GM19099 (cell line): ENCODE measurements at regions not wholly inside any gene's neighbourhood (a gene's known extent, or its start where the extent isn't known, plus 50 kb on each side); places are given as distances from the start of the nearest gene placed in this dataset.

Source experiments
- POLR2A ChIP-seq: IDR thresholded peaks from 3 replicates; pipeline ENCODE4 v1.6.1; 2011; ENCODE audit warnings: low read depth; ENCODE audit not compliant: insufficient read length; ENCODE audit errors: extremely low read depth

DNA sequence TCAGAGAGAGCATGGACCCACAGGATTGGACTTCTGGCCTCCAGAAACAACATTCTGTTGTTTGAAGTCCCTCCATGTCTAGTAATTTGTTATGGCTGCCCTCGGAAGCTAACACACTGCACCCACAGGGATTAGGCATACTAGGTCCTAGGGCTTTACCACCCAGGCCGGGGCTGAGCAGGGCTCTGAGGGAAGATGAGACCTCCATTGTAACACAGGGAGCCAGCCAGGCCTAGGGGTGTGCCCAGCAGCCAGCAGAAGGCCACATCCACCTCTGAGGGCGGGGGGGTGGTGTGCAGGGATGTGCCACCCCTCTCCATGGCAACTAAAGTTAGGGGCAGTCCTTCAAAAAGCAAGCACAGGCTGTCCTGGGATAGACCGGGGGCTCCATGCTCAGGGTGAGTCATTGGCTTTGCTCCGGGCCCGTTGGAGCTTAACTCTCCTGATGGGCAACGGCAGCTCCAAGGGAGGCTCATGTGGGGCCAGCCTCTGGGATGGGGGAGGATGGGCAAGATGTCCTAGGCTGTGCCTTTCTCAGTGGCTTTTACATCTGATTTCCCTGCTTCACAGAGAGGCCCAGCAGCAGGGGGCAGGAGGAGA, 96.6 kb upstream of the GPR26 start:
- no peak for TF ChIP-seq POLR2A

DNA sequence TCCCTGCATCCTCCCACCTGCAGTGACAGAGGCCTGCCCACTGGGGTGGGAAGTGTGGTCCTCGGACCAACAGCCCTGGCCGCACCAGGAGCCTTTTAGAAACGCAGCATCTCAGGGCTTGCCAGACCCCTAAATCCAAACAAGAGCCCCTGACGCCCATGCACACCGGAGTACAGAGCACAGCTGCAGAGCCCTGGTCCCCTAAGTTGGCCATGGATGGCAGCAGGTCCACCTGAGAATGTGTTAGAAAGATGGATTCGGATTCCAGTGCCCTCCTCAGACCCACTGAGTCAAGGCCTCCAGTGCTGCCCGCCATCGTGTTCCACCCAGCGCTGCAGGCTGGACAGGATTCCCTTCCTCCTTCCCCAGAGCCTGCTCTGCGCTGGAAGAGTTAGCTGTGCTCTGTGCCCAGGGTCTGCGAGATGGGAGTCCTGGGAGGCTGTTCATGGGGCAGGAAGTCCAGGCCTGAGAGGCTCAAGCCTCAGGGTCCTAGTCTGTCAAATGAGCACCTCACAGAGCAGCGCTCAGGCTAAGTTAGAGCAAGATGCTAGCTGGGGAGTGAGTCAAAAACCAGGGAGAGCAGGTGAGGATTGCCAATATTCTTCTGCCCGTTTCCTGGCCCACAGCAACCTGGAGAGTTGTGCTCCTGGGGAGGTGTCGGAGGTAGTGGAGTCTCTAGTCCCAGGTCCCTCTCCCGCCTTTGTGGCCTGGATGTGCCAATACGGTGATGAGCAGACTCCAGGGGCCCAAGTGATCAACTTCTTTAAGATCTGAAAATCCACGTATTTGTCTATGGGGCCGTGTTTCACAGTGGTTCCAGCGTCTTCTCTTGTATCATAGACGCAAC, 95.9 kb upstream of the GPR26 start:
- TF ChIP-seq POLR2A: no peak

DNA sequence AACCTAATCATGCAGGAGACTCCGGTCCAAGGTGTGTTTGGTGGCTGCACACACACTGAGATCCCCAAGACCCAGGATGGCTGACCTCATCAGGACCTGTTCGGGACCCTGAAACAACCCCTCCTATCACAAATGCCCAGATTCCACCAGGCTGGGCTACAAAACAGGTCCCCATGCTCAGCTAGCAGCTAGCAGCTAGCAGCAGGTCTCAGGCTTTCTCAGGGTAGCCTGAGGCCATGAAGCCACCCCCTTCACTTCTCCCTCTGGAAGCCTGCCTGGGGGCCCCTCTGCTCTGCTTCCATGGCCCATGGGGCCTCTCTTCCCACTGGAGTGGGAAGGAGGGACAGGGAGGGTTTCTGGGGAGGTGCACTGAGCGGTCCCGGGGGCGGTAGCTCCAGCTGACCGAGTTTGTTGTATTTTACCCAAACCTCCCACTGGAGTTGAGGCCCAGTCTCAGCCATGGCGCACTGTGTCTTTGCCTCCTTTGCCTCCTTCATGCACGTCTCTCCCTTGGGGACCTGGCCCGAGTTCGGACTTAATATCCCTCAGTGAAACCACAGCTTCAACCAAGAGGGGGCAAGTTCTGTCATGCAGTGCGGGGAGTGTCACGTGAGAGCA, 95.1 kb upstream of the GPR26 start:
- no peak for TF ChIP-seq POLR2A

DNA sequence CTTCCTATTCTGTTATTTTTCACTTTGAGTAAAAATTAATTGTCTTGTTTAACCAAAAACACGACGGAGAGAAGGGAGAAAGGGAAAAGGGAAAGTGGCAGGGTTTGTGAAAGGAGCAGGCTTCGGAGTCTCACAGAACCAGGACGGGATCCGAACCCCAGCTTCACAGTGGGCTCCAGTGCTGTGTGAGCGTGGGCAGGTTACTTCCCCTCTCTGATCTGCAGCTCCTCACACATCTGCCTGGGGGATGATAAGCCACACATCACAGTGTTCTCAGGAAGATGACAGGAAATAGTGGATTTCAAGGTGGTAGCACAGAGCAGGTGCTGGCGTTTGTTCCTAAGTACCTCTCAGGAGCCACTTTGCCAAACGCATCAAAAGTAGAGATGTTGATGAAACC, 94.2 kb upstream of the GPR26 start:
- no peak for TF ChIP-seq POLR2A

DNA sequence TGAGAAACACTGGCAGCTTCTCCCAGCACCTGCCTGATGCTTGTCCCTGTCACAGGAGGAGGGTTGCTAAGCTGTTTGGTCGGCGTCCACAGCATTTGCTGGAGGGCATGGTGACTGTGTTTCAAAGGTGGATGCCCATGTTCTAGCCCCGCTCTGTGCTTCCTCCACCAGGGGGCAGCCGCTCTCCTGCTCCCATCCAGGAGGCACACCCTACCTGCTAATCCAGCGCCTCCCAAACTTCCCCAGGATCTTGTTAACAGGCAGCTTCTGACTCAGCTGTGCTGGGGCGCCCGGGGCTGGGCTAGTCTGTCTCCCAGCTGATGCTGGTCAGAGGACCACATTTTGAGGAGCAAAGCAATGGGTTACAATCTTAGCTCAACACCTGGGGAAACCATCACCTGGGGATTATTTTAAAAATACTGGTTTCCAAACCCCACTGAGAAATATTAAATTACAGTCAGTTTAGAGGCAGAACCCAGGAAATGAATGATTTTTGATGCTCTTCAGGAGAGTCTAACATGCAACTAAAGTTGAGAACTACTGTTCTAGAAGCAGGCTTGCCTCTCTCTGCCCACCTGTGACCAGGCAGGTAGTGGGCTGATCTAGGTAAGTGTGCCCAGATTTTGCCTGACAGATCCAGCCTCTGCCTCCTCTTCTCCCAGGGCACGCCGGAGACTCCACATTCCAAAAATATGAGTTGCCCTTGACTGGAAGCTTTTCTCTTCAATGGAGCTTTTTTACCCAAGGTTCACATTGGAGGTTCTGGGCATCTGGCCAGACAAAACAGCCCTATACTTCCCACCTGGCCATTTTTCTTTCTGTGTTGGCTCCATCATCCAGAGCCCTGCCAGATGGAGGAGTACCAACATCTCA, 92.7 kb upstream of the GPR26 start:
- TF ChIP-seq POLR2A: no peak

DNA sequence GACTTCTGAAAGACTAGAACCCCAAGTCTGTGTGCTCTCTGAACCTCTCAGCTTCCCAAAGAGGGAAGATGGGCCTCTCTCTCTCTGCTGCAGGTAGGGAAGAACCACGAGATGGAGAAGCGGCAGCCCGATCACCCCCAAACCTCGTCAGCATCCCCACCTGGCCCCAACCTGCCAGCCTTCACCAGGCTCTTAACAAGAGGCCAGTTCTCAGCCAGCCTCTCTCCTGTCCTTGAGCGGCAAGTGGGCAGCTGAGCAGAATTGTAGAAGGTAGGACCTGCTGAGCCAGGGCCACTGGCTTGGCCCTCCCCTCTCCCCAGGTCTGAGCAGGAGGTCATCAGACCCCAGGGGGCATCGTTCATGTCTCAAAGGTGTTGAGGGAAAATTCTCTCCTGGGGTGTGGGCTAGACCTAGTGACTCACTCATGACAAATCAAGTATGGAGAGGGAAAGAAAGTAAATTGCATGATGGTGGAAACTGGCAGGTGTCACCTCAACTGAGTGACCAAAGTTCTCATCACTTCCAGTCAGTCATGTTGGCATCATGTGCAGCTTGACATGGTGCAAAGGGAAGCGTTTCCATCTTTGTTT, 92.0 kb upstream of the GPR26 start:
- TF ChIP-seq POLR2A: no peak

DNA sequence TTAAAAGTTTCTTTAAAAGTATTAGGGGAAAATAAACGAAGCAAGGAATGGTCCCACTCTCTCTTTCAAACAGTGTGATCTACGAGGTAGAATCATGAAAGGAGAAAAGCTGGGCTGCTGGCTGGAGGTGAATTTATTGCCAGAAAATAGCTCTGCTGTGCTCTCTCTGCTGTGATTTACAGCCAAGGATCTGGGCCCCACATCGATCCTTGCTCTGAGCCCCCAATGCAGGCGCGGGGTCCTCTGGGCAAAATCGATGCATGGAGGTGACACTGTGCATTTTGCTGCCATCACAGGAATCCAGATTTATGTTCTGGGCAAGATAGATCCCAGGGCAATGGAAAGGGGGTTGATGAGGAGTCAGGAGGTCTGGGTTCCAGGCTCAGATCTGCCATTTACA, 91.0 kb upstream of the GPR26 start:
- no peak for TF ChIP-seq POLR2A

DNA sequence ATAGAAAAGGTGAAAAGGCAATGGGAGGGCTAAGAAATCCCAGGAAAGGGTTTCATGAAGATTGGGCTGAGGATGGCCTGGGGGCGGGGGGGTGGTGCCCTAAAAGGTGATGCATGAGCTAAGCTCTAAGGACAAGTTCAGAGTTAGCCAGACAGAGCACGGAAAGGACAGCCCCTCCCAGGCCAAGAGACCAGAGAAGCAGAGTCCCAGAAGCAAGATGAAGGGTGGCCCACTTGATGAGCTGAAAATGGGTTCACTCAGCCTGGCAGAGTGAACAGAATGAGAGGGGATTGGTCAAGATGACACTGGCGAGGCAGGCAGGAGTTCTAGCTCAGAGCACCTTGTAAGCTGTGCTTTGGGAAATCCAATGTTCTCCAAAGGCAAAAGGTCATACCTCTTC, 89.4 kb upstream of the GPR26 start:
- no peak for TF ChIP-seq POLR2A

DNA sequence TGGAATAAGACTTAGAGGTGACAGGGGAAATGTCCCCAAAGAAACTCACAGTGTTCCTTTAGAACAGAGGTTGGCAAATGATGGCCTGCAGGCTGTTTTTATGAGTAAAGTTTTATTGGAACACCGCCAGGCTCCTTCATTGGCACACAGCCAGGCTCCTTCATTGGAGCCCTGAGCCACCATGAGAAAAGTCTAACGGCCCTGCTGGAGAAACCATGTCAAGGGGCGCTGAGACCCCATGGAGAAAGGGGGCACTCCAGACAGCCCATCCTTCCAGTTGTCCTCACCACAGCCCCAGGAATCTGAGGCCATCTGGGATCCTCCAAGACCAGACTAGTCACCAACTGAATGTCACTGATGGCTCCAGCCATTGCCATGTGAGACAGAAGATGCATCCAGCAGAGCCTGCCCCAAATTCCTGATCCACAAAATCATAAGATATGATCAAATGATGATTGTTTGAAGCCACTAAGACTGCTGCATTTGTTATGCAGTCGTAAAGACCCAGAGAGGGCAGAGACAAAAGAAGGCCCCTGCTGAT, 88.2 kb upstream of the GPR26 start:
- TF ChIP-seq POLR2A: no peak

DNA sequence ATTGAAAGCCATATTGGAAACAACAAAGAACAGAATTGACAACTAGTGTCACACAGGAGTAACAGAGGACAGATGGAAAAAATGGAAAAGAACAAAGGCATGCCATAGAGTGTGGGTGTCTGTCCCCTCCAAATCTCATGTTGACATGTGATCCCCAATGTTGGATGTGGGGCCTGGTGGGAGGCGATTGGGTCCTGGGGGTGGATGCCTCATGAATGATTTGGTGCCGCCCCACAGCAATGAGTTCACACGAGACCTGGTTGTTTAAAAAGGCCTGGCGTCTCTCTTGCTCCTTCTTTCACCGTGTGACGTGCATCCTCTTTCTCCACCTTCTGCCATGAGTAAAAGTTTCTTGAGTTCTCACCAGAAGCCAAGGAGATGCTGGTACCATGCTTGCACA, 87.4 kb upstream of the GPR26 start:
- no peak for TF ChIP-seq POLR2A

DNA sequence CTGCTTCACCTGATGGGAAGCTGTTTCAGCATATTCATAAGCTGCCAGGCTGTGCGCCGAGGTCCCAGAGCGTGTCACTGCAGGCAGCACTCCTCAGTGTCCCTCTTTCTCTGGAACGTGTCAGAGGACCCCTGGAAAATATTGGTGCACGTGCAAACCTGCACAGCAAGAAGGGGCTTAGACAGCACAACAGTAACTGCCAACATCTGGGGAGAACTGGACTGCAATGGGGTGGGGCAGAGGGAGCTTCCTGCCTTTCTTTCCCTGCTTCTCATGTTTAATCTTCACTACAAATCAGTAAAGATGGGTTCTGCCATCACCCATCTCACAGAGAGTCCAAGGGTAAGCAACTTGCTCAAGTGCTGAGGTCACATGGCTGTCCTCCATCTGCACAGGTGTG, 86.5 kb upstream of the GPR26 start:
- TF ChIP-seq POLR2A: no peak

DNA sequence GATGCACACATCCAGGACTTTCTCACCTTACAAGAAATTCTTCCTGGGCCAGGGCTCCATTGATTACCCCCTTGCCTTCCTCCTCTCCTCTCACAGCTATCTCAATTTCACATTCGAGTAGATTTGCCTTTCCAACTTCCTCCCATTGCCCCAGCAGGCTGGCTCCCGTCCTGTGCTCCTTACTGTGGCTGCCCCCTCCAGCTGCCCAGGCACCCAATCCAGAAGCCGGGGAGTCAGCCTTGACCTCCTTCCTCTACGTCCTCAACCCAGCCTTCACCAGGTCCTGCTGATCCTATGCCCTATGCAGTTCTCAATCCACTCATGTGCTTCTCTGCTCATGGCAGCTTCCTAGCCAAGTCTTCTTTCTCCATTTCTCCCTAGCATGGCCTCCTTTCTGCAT, 85.7 kb upstream of the GPR26 start:
- no peak for TF ChIP-seq POLR2A

DNA sequence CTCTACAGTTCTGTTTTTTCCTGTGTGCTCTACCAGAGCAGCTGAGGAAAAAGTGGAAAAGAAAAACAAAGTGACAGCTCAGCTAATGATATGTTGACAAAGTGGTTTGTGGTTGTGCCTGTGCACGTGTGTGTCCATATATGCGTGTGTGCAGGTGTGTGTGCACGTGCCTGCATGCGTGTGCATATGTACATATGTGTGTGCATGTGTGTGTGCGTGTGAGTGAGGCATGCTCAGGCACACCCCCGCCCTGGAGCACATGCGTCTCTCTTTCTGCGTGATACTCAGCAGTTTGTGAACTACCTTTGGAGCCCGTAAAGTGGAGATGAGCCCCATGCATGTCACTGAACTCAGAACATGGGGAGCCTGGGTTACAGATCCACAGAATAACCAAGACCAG, 84.5 kb upstream of the GPR26 start:
- TF ChIP-seq POLR2A: no peak
